Left lung (tissue), 4 donors: ENCODE measurements at regions not wholly inside any gene's neighbourhood (a gene's known extent, or its start where the extent isn't known, plus 50 kb on each side); places are given as distances from the start of the nearest gene placed in this dataset.

ENCODE experiments used
- ATAC-seq: fragments of 200-7000 bp; cut with Tn5 transposase; one replicate; pipeline ENCODE4 v1.9.1; 2020; ENCODE audit warnings: moderate library complexity
- DNase-seq, 4 donors: peaks; one replicate each; pipeline ENCODE4 v3.0.0-alpha.2; 2013 to 2020
- H3K27ac ChIP-seq, 2 donors: fragments of 200-600 bp; sonication (generic) in 1 of 2; one replicate each; pipeline versions ENCODE4 v1.5.0 to v1.8.0; 2020 to 2021
- H3K27me3 ChIP-seq, 2 donors: fragments of 200-600 bp; sonication (generic) in 1 of 2; one replicate each; pipeline versions ENCODE4 v1.5.0 to v1.8.0; 2020 to 2021
- H3K36me3 ChIP-seq, 2 donors: fragments of 200-600 bp; sonication (generic) in 1 of 2; one replicate each; pipeline versions ENCODE4 v1.5.0 to v1.8.0; 2020 to 2021
- H3K4me1 ChIP-seq, 2 donors: fragments of 200-600 bp; one replicate each; pipeline ENCODE4 v1.8.0; 2021
- H3K4me3 ChIP-seq, 2 donors: fragments of 200-600 bp; sonication (generic) in 1 of 2; one replicate each; pipeline versions ENCODE4 v1.5.0 to v1.8.0; 2020 to 2021; ENCODE audit warnings: mild to moderate bottlenecking in 1 of 2
- H3K9me3 ChIP-seq, 2 donors: fragments of 200-600 bp; sonication (generic) in 1 of 2; one replicate each; pipeline versions ENCODE4 v1.5.0 to v1.8.0; 2020 to 2021
- intact Hi-C, 2 donors: fragments of 100-400 bp; cut with DNase I; formaldehyde crosslinking; loops; one replicate each; pipeline versions ENCODE4 v1.11.2 to v1.14.2; 2022
- TF ChIP-seq, protein P1 (sequence below), 2 donors: fragments of 200-600 bp; sonication (generic) in 1 of 2; IDR thresholded peaks; one replicate each; pipeline versions ENCODE4 v1.5.0 to v1.8.0; 2021; ENCODE audit warnings: antibody characterized with exemption in 2 of 2
- donor health status: DM: no; HTN: yes; CAD: no.
- donor health status: DM: no; HTN: no; CAD: no.

DNA sequence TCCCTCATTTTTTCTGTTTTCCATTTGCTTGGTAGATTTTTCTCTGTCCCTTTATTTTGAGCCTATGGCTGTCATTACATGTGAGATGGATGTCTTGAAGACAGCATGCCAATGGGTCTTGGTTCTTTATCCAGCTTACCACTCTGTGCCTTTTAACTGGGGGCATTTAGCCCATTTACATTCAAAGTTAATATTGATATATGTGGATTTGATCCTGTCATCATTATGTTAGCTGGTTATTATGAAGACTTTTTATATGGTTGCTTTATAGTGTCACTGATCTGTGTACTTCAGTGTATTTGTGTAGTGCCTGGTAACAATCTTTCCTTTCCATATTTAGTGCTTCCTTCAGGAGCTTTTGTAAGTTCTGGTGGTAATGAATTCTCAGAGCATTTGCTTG, 89.3 kb upstream of the UNC5B start:
- intact Hi-C loops = no loop called here
- TF ChIP-seq, protein P1, sequence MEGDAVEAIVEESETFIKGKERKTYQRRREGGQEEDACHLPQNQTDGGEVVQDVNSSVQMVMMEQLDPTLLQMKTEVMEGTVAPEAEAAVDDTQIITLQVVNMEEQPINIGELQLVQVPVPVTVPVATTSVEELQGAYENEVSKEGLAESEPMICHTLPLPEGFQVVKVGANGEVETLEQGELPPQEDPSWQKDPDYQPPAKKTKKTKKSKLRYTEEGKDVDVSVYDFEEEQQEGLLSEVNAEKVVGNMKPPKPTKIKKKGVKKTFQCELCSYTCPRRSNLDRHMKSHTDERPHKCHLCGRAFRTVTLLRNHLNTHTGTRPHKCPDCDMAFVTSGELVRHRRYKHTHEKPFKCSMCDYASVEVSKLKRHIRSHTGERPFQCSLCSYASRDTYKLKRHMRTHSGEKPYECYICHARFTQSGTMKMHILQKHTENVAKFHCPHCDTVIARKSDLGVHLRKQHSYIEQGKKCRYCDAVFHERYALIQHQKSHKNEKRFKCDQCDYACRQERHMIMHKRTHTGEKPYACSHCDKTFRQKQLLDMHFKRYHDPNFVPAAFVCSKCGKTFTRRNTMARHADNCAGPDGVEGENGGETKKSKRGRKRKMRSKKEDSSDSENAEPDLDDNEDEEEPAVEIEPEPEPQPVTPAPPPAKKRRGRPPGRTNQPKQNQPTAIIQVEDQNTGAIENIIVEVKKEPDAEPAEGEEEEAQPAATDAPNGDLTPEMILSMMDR (IDR thresholded peaks at IDR 0.05) = no peak

DNA sequence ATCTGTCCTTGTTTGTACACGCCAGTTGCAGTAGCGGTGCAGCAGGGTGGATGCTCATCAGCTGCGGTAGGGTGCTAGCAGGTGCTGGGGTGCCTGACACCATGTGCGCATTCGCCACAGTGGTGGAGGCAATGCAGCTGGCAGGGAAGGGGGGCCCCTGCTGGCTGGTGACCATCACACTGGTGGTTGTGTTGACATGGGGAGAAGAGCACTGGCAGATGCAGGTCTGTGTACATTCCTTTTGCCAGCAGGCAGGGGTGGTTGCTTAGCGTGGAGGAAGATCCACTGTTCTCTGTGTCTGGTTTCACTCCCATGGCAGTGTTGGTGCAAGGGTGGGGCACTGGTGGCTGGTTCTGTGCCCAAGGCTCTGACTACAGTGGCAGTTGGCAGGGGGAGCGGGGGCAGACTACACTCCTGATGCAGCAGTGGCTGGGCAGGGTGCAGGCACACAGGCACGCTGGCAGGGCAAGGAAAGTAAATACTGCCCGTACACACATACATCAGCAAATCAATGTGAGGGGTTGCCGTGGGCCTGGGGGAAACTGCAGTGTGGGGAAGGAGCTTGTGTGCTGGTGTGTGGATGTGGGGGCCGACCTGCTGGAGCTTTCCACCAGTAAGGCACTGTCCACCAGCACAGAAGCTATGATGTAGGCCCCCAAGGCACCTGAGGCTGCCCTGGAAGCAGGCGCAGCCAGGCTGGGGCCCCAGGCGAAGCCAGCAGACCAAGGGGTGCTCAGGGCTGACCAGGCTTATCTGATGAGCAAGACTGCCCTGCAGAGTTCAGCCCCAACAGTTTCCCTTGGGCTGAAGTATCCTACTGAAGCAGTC, 87.2 kb upstream of the UNC5B start:
- Histone ChIP-seq H3K4me3 (no peak overlapping the region), H3K27me3 (peaks cover 0 to 5% of the 10 kb centered on the region in 2 donors), H3K4me1 (no peaks in the 10 kb centered on the region), H3K27ac (no peak overlapping the region), H3K9me3 (peaks cover 0 to 8% of the 10 kb centered on the region in 2 donors), H3K36me3 (no peaks in the 10 kb centered on the region)
- intact Hi-C loops = no loop called here
- ATAC-seq = no peak
- TF ChIP-seq, protein P1 (IDR thresholded peaks at IDR 0.05) = no peak
- DNase-seq = peak in 1 of 4 donors; percentile 56

More for the DNA sequence above, 89.3 kb upstream of the UNC5B start:
- Histone ChIP-seq H3K9me3 (peaks cover 0 to 20% of the 10 kb centered on the region in 2 donors), H3K36me3 (no peaks in the 10 kb centered on the region), H3K27me3 (peaks cover 0 to 5% of the 10 kb centered on the region in 2 donors), H3K4me1 (no peaks in the 10 kb centered on the region), H3K27ac (no peak overlapping the region), H3K4me3 (no peak overlapping the region)
- ATAC-seq (no peak), DNase-seq (no peak)

DNA sequence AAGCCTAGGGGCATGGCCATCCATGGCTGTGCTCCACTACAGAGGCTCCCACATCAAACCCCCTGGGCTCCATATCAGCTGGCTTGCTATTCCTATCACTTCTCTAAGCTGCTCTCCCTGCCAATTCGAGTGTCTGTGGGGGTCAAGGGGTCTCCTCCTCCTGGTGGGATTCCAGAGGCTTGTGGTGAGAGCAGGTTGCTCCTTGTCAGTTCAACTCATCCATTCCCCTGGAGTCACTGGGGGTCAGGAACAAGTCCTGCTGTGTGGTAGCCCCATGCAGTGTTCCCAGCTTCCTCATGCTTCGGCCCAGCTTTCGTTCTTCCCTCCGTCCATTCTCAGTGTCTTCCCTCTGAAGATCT, 86.6 kb upstream of the UNC5B start:
- no peaks in the 10 kb centered on the region for H3K4me1 ChIP-seq
- TF ChIP-seq, protein P1 (IDR thresholded peaks at IDR 0.05) = no peak
- peaks cover 0 to 3% of the 10 kb centered on the region in 2 donors for H3K9me3 ChIP-seq
- ATAC-seq (no peak), DNase-seq (no peak)
- H3K27ac ChIP-seq = no peak overlapping the region
- intact Hi-C loops = no loop called here
- H3K36me3 ChIP-seq = no peaks in the 10 kb centered on the region
- no peak overlapping the region for H3K4me3 ChIP-seq
- H3K27me3 ChIP-seq = peaks cover 0 to 5% of the 10 kb centered on the region in 2 donors

DNA sequence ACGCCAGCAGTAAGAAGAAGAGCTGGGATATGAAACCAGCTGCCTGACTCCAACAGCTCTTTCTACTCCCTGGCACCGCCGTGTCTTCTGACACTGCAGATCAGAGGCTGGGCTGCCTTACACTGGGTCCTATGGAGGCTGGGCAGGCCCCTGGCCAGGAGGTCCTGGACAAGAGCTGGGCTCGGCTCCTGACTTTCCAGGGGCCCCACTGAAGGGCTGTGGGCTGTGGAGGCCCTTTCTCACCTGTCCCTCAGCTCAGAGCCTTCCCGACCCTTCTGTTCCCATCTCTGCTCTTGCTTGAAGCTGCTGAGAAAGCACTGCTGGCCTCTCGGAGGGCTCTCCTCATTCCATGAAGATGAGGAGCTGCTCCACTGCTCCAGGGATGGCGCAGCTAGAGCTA, 85.9 kb upstream of the UNC5B start:
- H3K27ac ChIP-seq = no peak overlapping the region
- ATAC-seq (no peak), DNase-seq (no peak)
- no peaks in the 10 kb centered on the region for H3K4me1 ChIP-seq
- no peaks in the 10 kb centered on the region for H3K9me3 ChIP-seq
- intact Hi-C loops = no loop called here
- peaks cover 0 to 5% of the 10 kb centered on the region in 2 donors for H3K27me3 ChIP-seq
- no peak overlapping the region for H3K4me3 ChIP-seq
- TF ChIP-seq, protein P1 (IDR thresholded peaks at IDR 0.05) = no peak
- H3K36me3 ChIP-seq = no peaks in the 10 kb centered on the region

DNA sequence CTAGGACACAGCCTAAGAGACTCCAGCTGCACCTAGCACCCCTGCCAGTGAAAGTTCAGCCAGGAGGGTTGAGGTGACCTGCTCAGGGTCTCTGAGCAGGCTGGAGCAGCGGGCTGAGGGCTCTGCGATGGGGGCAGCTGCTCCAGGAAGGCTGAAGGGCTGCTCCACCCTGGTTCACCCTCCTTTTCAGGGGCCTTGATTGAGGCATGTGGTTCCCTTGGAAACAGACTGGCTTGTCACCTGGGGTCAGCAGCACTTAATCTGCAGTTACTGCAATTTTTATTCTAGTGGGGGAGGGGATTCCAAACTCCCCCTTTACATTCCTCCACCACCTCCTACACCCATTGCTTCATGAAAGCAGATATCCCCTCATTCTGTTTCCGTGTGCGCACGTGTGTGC, 85.3 kb upstream of the UNC5B start:
- Histone ChIP-seq H3K4me1 (no peaks in the 10 kb centered on the region), H3K36me3 (no peaks in the 10 kb centered on the region), H3K9me3 (no peaks in the 10 kb centered on the region), H3K27ac (no peak overlapping the region), H3K27me3 (peaks cover 0 to 5% of the 10 kb centered on the region in 2 donors), H3K4me3 (no peak overlapping the region)
- intact Hi-C loops = no loop called here
- TF ChIP-seq, protein P1 (IDR thresholded peaks at IDR 0.05) = no peak
- no peak for ATAC-seq
- no peak for DNase-seq
